SK-N-SH (cell line): ENCODE measurements at regions not wholly inside any gene's neighbourhood (a gene's known extent, or its start where the extent isn't known, plus 50 kb on each side); places are given as distances from the start of the nearest gene placed in this dataset.

Experiments used
- CTCF ChIA-PET: fragments of 300-600, 350-600 bp; formaldehyde crosslinking; extraction: SDS; loops from one replicate; lab custom pipeline; 2021; lab: Yijun Ruan, JAX
- POLR2A ChIA-PET: fragments of 350-600 bp; sonication (Branson Sonifier 250); formaldehyde crosslinking; extraction: SDS; loops from one replicate; lab custom pipeline; 2020; ENCODE audit warnings: antibody characterized with exemption, inconsistent platforms; lab: Yijun Ruan, JAX
- DNase-seq: peaks from one replicate; pipeline ENCODE4 v3.0.0; 2012
- H2AFZ ChIP-seq: fragments of 200-600 bp; sonication (generic); 2 replicates; pipeline ENCODE4 v1.8.1; 2016; ENCODE audit warnings: antibody characterized with exemption, mild to moderate bottlenecking, low read depth
- H3F3A ChIP-seq: fragments of 200-600 bp; sonication (generic); replicated peaks from 2 replicates; pipeline ENCODE3; 2016; ENCODE audit warnings: antibody characterized with exemption, mild to moderate bottlenecking; ENCODE audit not compliant: insufficient read depth
- H3K27ac ChIP-seq, 2 experiments: fragments of 200-500 bp in 1 of 2; fragments of 200-600 bp in 1 of 2; sonication (Bioruptor generic) in 1 of 2; sonication (generic), shearing (Covaris generic) in 1 of 2; 2 replicates each; pipeline versions ENCODE4 v1.5.1 to v1.6.1; 2014 to 2016; ENCODE audit warnings: low read depth in 2 of 2, inconsistent platforms in 1 of 2, low read length in 1 of 2, mild to moderate bottlenecking in 1 of 2, mixed read lengths in 1 of 2
- H3K27me3 ChIP-seq: fragments of 200-600 bp; sonication (generic), shearing (Covaris generic); 2 replicates; pipeline ENCODE4 v1.6.1; 2016; ENCODE audit warnings: mixed run types; ENCODE audit not compliant: insufficient read depth
- H3K36me3 ChIP-seq, 2 experiments: fragments of 200-500 bp in 1 of 2; fragments of 200-600 bp in 1 of 2; sonication (Bioruptor generic) in 1 of 2; sonication (generic) in 1 of 2; replicated peaks in 1 of 2; 2 replicates each; pipeline versions ENCODE3 to v1.5.1; 2014 to 2016; ENCODE audit warnings: low read length in 1 of 2, mild to moderate bottlenecking in 1 of 2; ENCODE audit not compliant: insufficient read depth in 2 of 2, control insufficient read depth in 1 of 2
- H3K4me1 ChIP-seq, 2 experiments: fragments of 200-500 bp in 1 of 2; fragments of 200-600 bp in 1 of 2; sonication (Bioruptor generic) in 1 of 2; sonication (generic), shearing (Covaris generic) in 1 of 2; 2 replicates each; pipeline versions ENCODE4 v1.5.1 to v1.6.1; 2014 to 2016; ENCODE audit warnings: low read depth in 1 of 2, low read length in 1 of 2, mixed run types in 1 of 2; ENCODE audit not compliant: insufficient read depth in 2 of 2, control insufficient read depth in 1 of 2
- H3K4me2 ChIP-seq: fragments of 200-600 bp; sonication (generic), shearing (Covaris generic); 2 replicates; pipeline ENCODE4 v1.6.1; 2017; ENCODE audit warnings: mixed run types
- H3K4me3 ChIP-seq, 2 experiments: fragments of 200-500 bp in 1 of 2; fragments of 200-600 bp in 1 of 2; sonication (Bioruptor generic) in 1 of 2; sonication (generic), shearing (Covaris generic) in 1 of 2; 2 replicates each; pipeline versions ENCODE4 v1.5.1 to v1.8.1; 2014 to 2016; ENCODE audit warnings: low read depth in 2 of 2, inconsistent platforms in 1 of 2, low read length in 1 of 2, mild to moderate bottlenecking in 1 of 2, mixed read lengths in 1 of 2, moderate library complexity in 1 of 2
- H3K79me2 ChIP-seq: fragments of 200-600 bp; sonication (generic); 2 replicates; pipeline ENCODE4 v1.8.1; 2017; ENCODE audit warnings: mild to moderate bottlenecking; ENCODE audit not compliant: insufficient read depth
- H3K9ac ChIP-seq: fragments of 200-600 bp; sonication (generic); 2 replicates; pipeline ENCODE4 v1.6.1; 2017; ENCODE audit warnings: mixed run types
- H3K9me2 ChIP-seq: fragments of 200-600 bp; sonication (generic); 2 replicates; pipeline ENCODE4 v1.6.1; 2017; ENCODE audit warnings: mixed run types
- H3K9me3 ChIP-seq: fragments of 200-600 bp; sonication (generic); 2 replicates; pipeline ENCODE4 v1.6.1; 2017; ENCODE audit warnings: mixed run types, mild to moderate bottlenecking, moderate library complexity
- H4K20me1 ChIP-seq: fragments of 200-600 bp; sonication (generic); 2 replicates; pipeline ENCODE4 v1.6.1; 2017; ENCODE audit warnings: mild to moderate bottlenecking, mixed run types; ENCODE audit not compliant: insufficient read depth
- CHD2 ChIP-seq: fragments of 150-350 bp; IDR thresholded peaks from 2 replicates; pipeline ENCODE4 v1.6.1; 2018; ENCODE audit warnings: low read length; ENCODE audit not compliant: partially characterized antibody
- EP300 ChIP-seq, 2 experiments: IDR thresholded peaks; 2 replicates each; pipeline versions ENCODE4 v1.4.0 to v1.6.1; 2012; ENCODE audit warnings: borderline replicate concordance in 1 of 2, low read depth in 1 of 2, low read length in 1 of 2
- FOSL2 ChIP-seq: IDR thresholded peaks from 2 replicates; pipeline ENCODE4 v1.4.0; 2012; ENCODE audit warnings: low read depth, mild to moderate bottlenecking, moderate library complexity, borderline replicate concordance
- GABPA ChIP-seq: IDR thresholded peaks from 2 replicates; pipeline ENCODE4 v1.4.0; 2012; ENCODE audit warnings: low read depth, mild to moderate bottlenecking
- GATA2 ChIP-seq: sonication (generic); formaldehyde crosslinking; IDR thresholded peaks from 2 replicates; pipeline ENCODE4 v1.5.0; 2020; ENCODE audit warnings: mild to moderate bottlenecking, missing genetic modification reagents
- JUND ChIP-seq: IDR thresholded peaks from 2 replicates; pipeline ENCODE4 v1.4.0; 2012
- MAX ChIP-seq: IDR thresholded peaks from 2 replicates; pipeline ENCODE4 v1.4.0; 2012; ENCODE audit warnings: low read depth
- MXI1 ChIP-seq: IDR thresholded peaks from 2 replicates; pipeline ENCODE4 v1.6.1; 2012; ENCODE audit warnings: mild to moderate bottlenecking, low read depth, low read length, improper control_type of control experiment
- NRF1 ChIP-seq: IDR thresholded peaks from 2 replicates; pipeline ENCODE4 v1.6.1; 2012; ENCODE audit warnings: low read depth, mild to moderate bottlenecking, low read length
- PBX3 ChIP-seq: IDR thresholded peaks from 2 replicates; pipeline ENCODE4; 2012
- POLR2AphosphoS5 ChIP-seq: IDR thresholded peaks from 2 replicates; pipeline ENCODE4 v1.6.1; 2012; ENCODE audit warnings: low read depth, low read length
- RCOR1 ChIP-seq: fragments of 150-350 bp; IDR thresholded peaks from 2 replicates; pipeline ENCODE4 v1.6.1; 2017; ENCODE audit warnings: antibody characterized with exemption, low read length
- RFX5 ChIP-seq: IDR thresholded peaks from 2 replicates; pipeline ENCODE4 v1.6.1; 2012; ENCODE audit warnings: mild to moderate bottlenecking, improper control_type of control experiment, low read length
- TAF1 ChIP-seq: IDR thresholded peaks from 2 replicates; pipeline ENCODE4 v1.6.1; 2012; ENCODE audit warnings: low read depth, mild to moderate bottlenecking, low read length, moderate library complexity, borderline replicate concordance
- TCF12 ChIP-seq: IDR thresholded peaks from 2 replicates; pipeline ENCODE4 v1.4.0; 2012
- TEAD4 ChIP-seq: IDR thresholded peaks from 2 replicates; pipeline ENCODE4 v1.4.0; 2012; ENCODE audit warnings: mild to moderate bottlenecking, borderline replicate concordance; ENCODE audit not compliant: insufficient read depth
- WGBS: methylation state at CpG from one replicate; pipeline ENCODE4 v1.1.6; 2017; ENCODE audit warnings: low lambda C conversion rate; 5-methylcytosine and 5-hydroxymethylcytosine counted together
- TF ChIP-seq, protein P1 (sequence below): IDR thresholded peaks from 2 replicates; pipeline ENCODE4 v1.4.0; 2012; ENCODE audit warnings: low read depth, borderline replicate concordance
- TF ChIP-seq, protein P2 (sequence below): fragments of 150-350 bp; IDR thresholded peaks from 2 replicates; pipeline ENCODE4 v1.6.1; 2016; ENCODE audit warnings: mild to moderate bottlenecking, low read depth, low read length
- TF ChIP-seq, protein P3 (sequence below): fragments of 150-350 bp; IDR thresholded peaks from 2 replicates; pipeline ENCODE4 v1.6.1; 2017; ENCODE audit warnings: antibody characterized with exemption, low read length, low read depth, borderline replicate concordance

- H3F3A ChIP-seq = no peaks in the 10 kb centered on the region
- POLR2A ChIA-PET = no interaction called here
- CTCF ChIA-PET = no interaction called here
- H3K9me2 ChIP-seq = no peaks in the 10 kb centered on the region
- 13% methylated on average over 1 of the region's 1 CpG for WGBS
- no peaks in the 10 kb centered on the region for H3K79me2 ChIP-seq
- H3K36me3 ChIP-seq = no peaks in the 10 kb centered on the region
- H3K9me3 ChIP-seq = no peaks in the 10 kb centered on the region
- no peaks in the 10 kb centered on the region for H4K20me1 ChIP-seq
- no peaks in the 10 kb centered on the region for H3K27me3 ChIP-seq
- H3K4me3 ChIP-seq = no peak overlapping the region
- DNase-seq = no peak
- H3K27ac ChIP-seq = no peak overlapping the region
- no peak overlapping the region for H3K9ac ChIP-seq
- H3K4me1 ChIP-seq = no peaks in the 10 kb centered on the region
- TF ChIP-seq TEAD4 (no peak), GATA2 (no peak), PBX3 (no peak), MXI1 (no peak), CHD2 (no peak), TCF12 (no peak)
- TF ChIP-seq, protein P1, sequence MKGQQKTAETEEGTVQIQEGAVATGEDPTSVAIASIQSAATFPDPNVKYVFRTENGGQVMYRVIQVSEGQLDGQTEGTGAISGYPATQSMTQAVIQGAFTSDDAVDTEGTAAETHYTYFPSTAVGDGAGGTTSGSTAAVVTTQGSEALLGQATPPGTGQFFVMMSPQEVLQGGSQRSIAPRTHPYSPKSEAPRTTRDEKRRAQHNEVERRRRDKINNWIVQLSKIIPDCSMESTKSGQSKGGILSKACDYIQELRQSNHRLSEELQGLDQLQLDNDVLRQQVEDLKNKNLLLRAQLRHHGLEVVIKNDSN = no peak
- no peak overlapping the region for H3K4me2 ChIP-seq
- no peak overlapping the region for H2AFZ ChIP-seq
These were observed 793.6 kb downstream of the GALC start for GRCh38 chr14:87199381-87199780.

GRCh38 chr14:87196436-87196835 is 796.5 kb downstream of the GALC start:
- no peak overlapping the region for H3K27ac ChIP-seq
- POLR2A ChIA-PET = no interaction called here
- no peak for DNase-seq
- no peak overlapping the region for H3K4me2 ChIP-seq
- H3K9me2 ChIP-seq = no peaks in the 10 kb centered on the region
- H3K9ac ChIP-seq = no peak overlapping the region
- CTCF ChIA-PET = no interaction called here
- H4K20me1 ChIP-seq = no peaks in the 10 kb centered on the region
- WGBS = 3% methylated on average over 3 of the region's 3 CpGs
- no peaks in the 10 kb centered on the region for H3F3A ChIP-seq
- H3K9me3 ChIP-seq = no peaks in the 10 kb centered on the region
- H3K27me3 ChIP-seq = no peaks in the 10 kb centered on the region
- no peaks in the 10 kb centered on the region for H3K79me2 ChIP-seq
- TF ChIP-seq EP300 (IDR thresholded peaks at IDR 0.05; ENCODE audit: borderline replicate concordance in 1 of 2, low read depth in 1 of 2, low read length in 1 of 2) (no peak), JUND (no peak), MXI1 (no peak), RFX5 (no peak), RCOR1 (no peak), GATA2 (no peak), FOSL2 (no peak), PBX3 (no peak), TEAD4 (no peak), GABPA (no peak), POLR2AphosphoS5 (no peak), NRF1 (no peak), MAX (no peak), TAF1 (no peak)
- TF ChIP-seq, protein P2, sequence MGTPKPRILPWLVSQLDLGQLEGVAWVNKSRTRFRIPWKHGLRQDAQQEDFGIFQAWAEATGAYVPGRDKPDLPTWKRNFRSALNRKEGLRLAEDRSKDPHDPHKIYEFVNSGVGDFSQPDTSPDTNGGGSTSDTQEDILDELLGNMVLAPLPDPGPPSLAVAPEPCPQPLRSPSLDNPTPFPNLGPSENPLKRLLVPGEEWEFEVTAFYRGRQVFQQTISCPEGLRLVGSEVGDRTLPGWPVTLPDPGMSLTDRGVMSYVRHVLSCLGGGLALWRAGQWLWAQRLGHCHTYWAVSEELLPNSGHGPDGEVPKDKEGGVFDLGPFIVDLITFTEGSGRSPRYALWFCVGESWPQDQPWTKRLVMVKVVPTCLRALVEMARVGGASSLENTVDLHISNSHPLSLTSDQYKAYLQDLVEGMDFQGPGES = no peak
- TF ChIP-seq, protein P1 = no peak
- TF ChIP-seq, protein P3, sequence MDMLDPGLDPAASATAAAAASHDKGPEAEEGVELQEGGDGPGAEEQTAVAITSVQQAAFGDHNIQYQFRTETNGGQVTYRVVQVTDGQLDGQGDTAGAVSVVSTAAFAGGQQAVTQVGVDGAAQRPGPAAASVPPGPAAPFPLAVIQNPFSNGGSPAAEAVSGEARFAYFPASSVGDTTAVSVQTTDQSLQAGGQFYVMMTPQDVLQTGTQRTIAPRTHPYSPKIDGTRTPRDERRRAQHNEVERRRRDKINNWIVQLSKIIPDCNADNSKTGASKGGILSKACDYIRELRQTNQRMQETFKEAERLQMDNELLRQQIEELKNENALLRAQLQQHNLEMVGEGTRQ = no peak
- no peaks in the 10 kb centered on the region for H3K4me1 ChIP-seq
- no peak overlapping the region for H3K4me3 ChIP-seq
- H2AFZ ChIP-seq = no peak overlapping the region
- no peaks in the 10 kb centered on the region for H3K36me3 ChIP-seq
